Activated naive CD4-positive, alpha-beta T cell treated with anti-CD3 and anti-CD28 coated beads, Interleukin-2, amount 50 U/mL, for 72 hours (primary cell): ENCODE measurements at regions not wholly inside any gene's neighbourhood (a gene's known extent, or its start where the extent isn't known, plus 50 kb on each side); places are given as distances from the start of the nearest gene placed in this dataset.

Source experiments
- ATAC-seq, 2 donors: fragments of 150-1000 bp; cut with Tn5 transposase; 2 replicates each; pipeline ENCODE4 v1.10.0; 2021; ENCODE audit warnings: mild to moderate bottlenecking in 2 of 2, moderate library complexity in 2 of 2
- DNase-seq, 2 donors: peaks; one replicate each; pipeline ENCODE4 v3.0.0; 2021 to 2022; ENCODE audit warnings: low spot score in 2 of 2
- H3K27ac Mint-ChIP-seq, 2 donors: one replicate each; pipeline ENCODE4 v1.8.0; 2022; ENCODE audit warnings: mild to moderate bottlenecking in 2 of 2, mixed read lengths in 2 of 2
- H3K36me3 Mint-ChIP-seq, 2 donors: one replicate each; pipeline ENCODE4 v1.8.0; 2022; ENCODE audit warnings: mixed read lengths in 2 of 2
- H3K9me3 Mint-ChIP-seq, 2 donors: one replicate each; pipeline ENCODE4 v1.8.0; 2022; ENCODE audit warnings: mixed read lengths in 2 of 2

- Mint-ChIP-seq H3K36me3 (no peaks in the 10 kb centered on the region), H3K9me3 (no peaks in the 10 kb centered on the region), H3K27ac (no peak overlapping the region)
- ATAC-seq (no peak), DNase-seq (no peak)
Measured at GRCh38 chr2:46818819-46819218, 96.8 kb downstream of the MCFD2 start.

GRCh38 chr2:46818141-46818621 is 97.4 kb downstream of the MCFD2 start:
- Mint-ChIP-seq H3K36me3 (no peaks in the 10 kb centered on the region), H3K9me3 (no peaks in the 10 kb centered on the region), H3K27ac (no peak overlapping the region)
- DNase-seq (no peak), ATAC-seq (no peak)

DNA sequence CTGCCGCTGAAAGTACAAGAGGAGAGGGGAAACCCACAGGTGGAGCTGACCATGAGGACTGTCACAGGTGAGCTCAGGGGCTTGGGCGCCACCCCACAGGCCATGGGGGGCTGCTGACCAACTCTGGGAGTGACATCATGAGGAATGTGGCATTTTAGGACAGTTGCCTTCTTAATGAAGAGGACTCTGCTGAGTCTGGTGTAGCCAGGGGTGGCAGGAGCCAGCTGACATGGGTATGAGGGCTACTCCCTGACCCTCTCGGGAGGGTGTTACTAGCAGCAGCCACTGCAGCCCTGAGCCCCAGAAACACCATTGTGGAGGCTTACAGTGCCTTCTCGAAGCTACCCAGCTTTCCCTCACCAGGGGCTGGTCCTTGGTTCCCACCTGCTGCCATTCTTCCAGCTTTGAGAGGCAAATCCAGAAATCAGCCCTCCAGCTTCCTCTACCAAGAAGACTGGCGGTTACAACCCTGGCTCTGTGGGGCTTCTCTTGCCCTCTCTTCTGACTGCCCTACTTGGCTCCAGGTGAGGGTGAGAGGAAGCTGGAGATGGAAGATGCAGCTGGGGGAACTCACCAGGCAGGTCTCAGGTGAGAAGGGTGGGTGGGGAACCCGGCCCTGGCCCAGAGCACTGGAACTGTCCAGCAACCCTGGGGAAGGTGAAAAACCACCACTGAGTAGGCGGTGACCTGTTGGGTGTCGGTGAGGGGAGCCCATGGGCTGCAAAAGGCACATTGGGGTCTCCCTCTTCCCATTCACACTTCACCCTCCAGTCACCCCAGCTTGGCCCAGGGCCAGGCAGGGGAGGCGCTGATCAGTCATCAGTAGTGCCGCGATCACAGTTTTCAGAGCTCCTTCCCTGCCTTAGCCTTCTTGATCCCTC is 98.5 kb downstream of the MCFD2 start:
- no peak for ATAC-seq
- Mint-ChIP-seq H3K9me3 (no peaks in the 10 kb centered on the region), H3K36me3 (no peaks in the 10 kb centered on the region), H3K27ac (no peak overlapping the region)
- no peak for DNase-seq

GRCh38 chr2:46816151-46816845 is 99.3 kb downstream of the MCFD2 start:
- ATAC-seq (no peak), DNase-seq (no peak)
- H3K9me3 Mint-ChIP-seq, result no peaks in the 10 kb centered on the region
- no peaks in the 10 kb centered on the region for H3K36me3 Mint-ChIP-seq
- H3K27ac Mint-ChIP-seq, result no peak overlapping the region

DNA sequence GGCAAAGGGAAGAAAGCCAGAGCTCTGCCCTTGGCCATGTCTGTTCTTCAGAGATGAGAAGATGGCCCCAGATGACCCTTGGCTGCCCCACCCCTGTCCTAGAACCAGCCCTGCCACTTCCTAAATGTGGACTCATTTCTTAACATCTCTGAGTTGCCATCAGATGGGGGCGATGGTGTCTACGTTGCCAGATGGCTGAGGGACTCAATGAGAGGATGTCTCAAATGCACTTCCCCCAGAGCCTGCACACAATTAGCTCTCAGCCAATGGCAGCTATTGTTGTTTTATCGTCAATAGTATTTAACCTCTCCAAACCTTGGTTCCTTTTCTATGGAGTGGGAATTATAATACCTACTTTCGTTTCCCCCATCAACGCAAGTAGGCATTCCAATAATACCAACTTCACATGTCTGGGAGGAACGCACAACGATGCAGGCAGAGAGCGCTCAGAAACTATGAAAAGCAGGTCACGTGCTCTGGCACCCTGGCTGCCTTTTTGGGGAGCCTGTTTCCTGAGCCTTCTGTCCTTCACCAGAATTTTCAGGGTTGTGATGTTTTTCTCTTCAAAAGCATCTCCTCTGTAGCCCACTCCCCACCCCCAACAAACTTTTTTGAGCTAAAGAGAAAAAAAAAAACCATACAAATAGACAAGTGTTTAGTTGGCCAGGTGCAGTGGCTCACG is 100.3 kb downstream of the MCFD2 start:
- Mint-ChIP-seq H3K36me3 (no peaks in the 10 kb centered on the region), H3K27ac (no peak overlapping the region), H3K9me3 (no peaks in the 10 kb centered on the region)
- DNase-seq (no peak), ATAC-seq (no peak)

DNA sequence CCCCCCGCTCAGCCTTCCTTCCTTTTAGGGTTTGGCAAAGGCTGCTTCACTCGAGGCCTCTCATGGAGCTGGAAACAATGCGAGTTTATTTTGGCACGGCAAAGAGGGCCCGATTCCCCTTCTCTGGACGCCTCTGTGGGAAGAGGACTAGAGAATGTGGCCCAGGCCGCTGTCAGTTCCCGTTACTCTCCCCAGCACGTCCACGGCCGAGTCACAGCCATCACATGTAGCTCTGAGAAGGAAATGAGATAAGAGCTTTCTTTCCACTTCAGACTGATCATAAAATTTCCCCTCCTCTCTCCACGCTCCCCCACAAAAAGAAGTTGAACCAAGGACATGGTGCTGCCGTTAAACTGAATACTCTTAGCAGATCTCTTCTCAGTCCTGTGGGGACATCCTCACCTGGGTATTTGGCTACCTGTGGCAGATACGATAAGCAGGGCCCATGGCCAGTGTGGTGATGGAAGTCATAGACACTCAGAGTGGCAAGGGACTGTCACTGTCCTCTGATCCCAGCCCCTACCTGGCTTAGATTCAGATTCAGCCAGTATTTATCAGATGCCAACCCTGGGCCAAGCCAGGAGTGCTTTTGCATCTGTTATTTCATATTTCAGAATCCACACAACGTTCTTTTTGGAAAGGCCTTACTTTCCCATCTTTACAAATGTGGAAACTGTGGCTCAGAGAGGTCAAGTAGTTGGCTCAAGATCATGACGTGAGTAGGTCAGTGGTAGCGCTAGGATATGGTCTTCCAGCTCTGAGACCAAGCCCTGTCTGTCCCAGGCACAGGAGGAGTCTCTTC is 101.2 kb downstream of the MCFD2 start:
- ATAC-seq, result no peak
- no peaks in the 10 kb centered on the region for H3K9me3 Mint-ChIP-seq

GRCh38 chr2:46813680-46814079 is 101.9 kb downstream of the MCFD2 start:
- DNase-seq (no peak), ATAC-seq (no peak)
- Mint-ChIP-seq H3K27ac (no peak overlapping the region), H3K36me3 (no peaks in the 10 kb centered on the region), H3K9me3 (peaks cover 0 to 2% of the 10 kb centered on the region in 2 donors)

More for the DNA sequence above, 101.2 kb downstream of the MCFD2 start:
- Mint-ChIP-seq H3K36me3 (no peaks in the 10 kb centered on the region), H3K27ac (no peak overlapping the region)
- DNase-seq, result no peak

- no peaks in the 10 kb centered on the region for H3K36me3 Mint-ChIP-seq
- peaks cover 0 to 3% of the 10 kb centered on the region in 2 donors for H3K9me3 Mint-ChIP-seq
- ATAC-seq (no peak), DNase-seq (no peak)
- H3K27ac Mint-ChIP-seq, result no peak overlapping the region
Measured at GRCh38 chr2:46813020-46813415, 102.6 kb downstream of the MCFD2 start.
